GM23248 (cell line): ENCODE measurements at regions not wholly inside any gene's neighbourhood (a gene's known extent, or its start where the extent isn't known, plus 50 kb on each side); places are given as distances from the start of the nearest gene placed in this dataset.

Experiments used
- DNase-seq: peaks from one replicate; pipeline ENCODE4 v3.0.0-alpha.2; 2015
- H2AFZ ChIP-seq: fragments of 200-600 bp; sonication (generic); 2 replicates; pipeline ENCODE4 v1.6.1; 2016; ENCODE audit warnings: antibody characterized with exemption
- H3F3A ChIP-seq: fragments of 200-600 bp; sonication (generic); 2 replicates; pipeline ENCODE4 v1.6.1; 2016; ENCODE audit warnings: mild to moderate bottlenecking, antibody characterized with exemption, mixed run types; ENCODE audit not compliant: insufficient read depth
- H3K27ac ChIP-seq: fragments of 200-600 bp; sonication (generic); 2 replicates; pipeline ENCODE4 v1.5.1; 2016; ENCODE audit warnings: mild to moderate bottlenecking
- H3K27me3 ChIP-seq: fragments of 200-600 bp; sonication (generic); replicated peaks from 2 replicates; pipeline ENCODE4 v1.6.1; 2016; ENCODE audit warnings: mild to moderate bottlenecking; ENCODE audit not compliant: insufficient read depth
- H3K36me3 ChIP-seq: fragments of 200-600 bp; sonication (generic); 2 replicates; pipeline ENCODE4 v1.6.1; 2016; ENCODE audit warnings: low read depth, mild to moderate bottlenecking
- H3K4me1 ChIP-seq: fragments of 200-600 bp; sonication (generic); 2 replicates; pipeline ENCODE4 v1.6.1; 2016; ENCODE audit warnings: mild to moderate bottlenecking; ENCODE audit not compliant: insufficient read depth
- H3K4me2 ChIP-seq: fragments of 200-600 bp; sonication (generic); one replicate; pipeline ENCODE4 v1.6.1; 2016; ENCODE audit warnings: mild to moderate bottlenecking; ENCODE audit not compliant: unreplicated experiment
- H3K4me3 ChIP-seq: fragments of 200-600 bp; sonication (generic); 2 replicates; pipeline ENCODE4 v1.5.1; 2016; ENCODE audit warnings: mild to moderate bottlenecking
- H3K79me2 ChIP-seq: fragments of 200-600 bp; sonication (generic); 2 replicates; pipeline ENCODE4 v1.6.1; 2016; ENCODE audit warnings: mild to moderate bottlenecking; ENCODE audit not compliant: insufficient read depth
- H3K9ac ChIP-seq: fragments of 200-600 bp; sonication (generic); 2 replicates; pipeline ENCODE4 v1.6.1; 2016; ENCODE audit warnings: mild to moderate bottlenecking
- H3K9me2 ChIP-seq: fragments of 200-600 bp; sonication (generic); 2 replicates; pipeline ENCODE4 v1.6.1; 2016; ENCODE audit warnings: mixed run types, mild to moderate bottlenecking, moderate library complexity; ENCODE audit not compliant: insufficient read depth
- H3K9me3 ChIP-seq: fragments of 200-600 bp; sonication (generic); one replicate; pipeline ENCODE4 v1.6.1; 2017; ENCODE audit warnings: low read depth
- H4K20me1 ChIP-seq: fragments of 200-600 bp; sonication (generic); 2 replicates; pipeline ENCODE4 v1.6.0; 2016; ENCODE audit not compliant: insufficient read depth
- EZH2 ChIP-seq: fragments of 200-600 bp; sonication (generic); IDR thresholded peaks from 2 replicates; pipeline ENCODE4 v1.6.1; 2018; ENCODE audit warnings: antibody characterized with exemption, mild to moderate bottlenecking; ENCODE audit not compliant: insufficient read depth, poor library complexity, severe bottlenecking
- EZH2phosphoT487 ChIP-seq: fragments of 200-600 bp; sonication (generic); IDR thresholded peaks from 2 replicates; pipeline ENCODE4 v1.6.1; 2018; ENCODE audit warnings: antibody characterized with exemption, moderate library complexity, mild to moderate bottlenecking, low read depth; ENCODE audit not compliant: insufficient read depth
- WGBS, 2 experiments: methylation state at CpG; one replicate each; pipeline ENCODE4 v1.1.6; 2015 to 2017; ENCODE audit warnings: low lambda C conversion rate in 2 of 2, low coverage in 1 of 2; ENCODE audit errors: missing lambda C conversion rate in 2 of 2; 5-methylcytosine and 5-hydroxymethylcytosine counted together
- in situ Hi-C: fragments of 300-500 bp; cut with MboI; formaldehyde crosslinking; loops from 2 replicates; pipeline ENCODE4 v1.15.0; 2020

- Histone ChIP-seq H2AFZ (no peak overlapping the region), H3K9ac (no peak overlapping the region), H3K4me3 (no peak overlapping the region), H3K9me2 (no peaks in the 10 kb centered on the region), H3F3A (no peaks in the 10 kb centered on the region), H3K36me3 (no peaks in the 10 kb centered on the region), H3K4me1 (no peaks in the 10 kb centered on the region), H3K4me2 (no peak overlapping the region), H3K27ac (no peak overlapping the region), H3K79me2 (no peaks in the 10 kb centered on the region), H3K27me3 (peaks cover 8% of the 10 kb centered on the region; the same call in 1 of the 2 replicates), H4K20me1 (no peaks in the 10 kb centered on the region), H3K9me3 (no peaks in the 10 kb centered on the region)
- no peak for DNase-seq
- TF ChIP-seq EZH2 (no peak), EZH2phosphoT487 (no peak)
- 22 to 32% methylated on average over 2 of the region's 2 CpGs for WGBS, 2 experiments
- in situ Hi-C loops = no loop called here
Observed at GRCh38 chr2:176969642-176970359, 242.8 kb upstream of the HNRNPA3 start.

GRCh38 chr2:176976736-176977685 is 235.6 kb upstream of the HNRNPA3 start:
- H3K9me2 ChIP-seq = no peaks in the 10 kb centered on the region
- no peak overlapping the region for H3K4me3 ChIP-seq
- no peak overlapping the region for H3K27ac ChIP-seq
- 3% methylated on average over 9 of the region's 9 CpGs for WGBS, 2 experiments
- peaks cover 38% of the 10 kb centered on the region for H3K27me3 ChIP-seq
- H4K20me1 ChIP-seq = no peaks in the 10 kb centered on the region
- no peaks in the 10 kb centered on the region for H3K4me1 ChIP-seq
- H2AFZ ChIP-seq = no peak overlapping the region
- no peak overlapping the region for H3K4me2 ChIP-seq
- no peak overlapping the region for H3K9ac ChIP-seq
- no peaks in the 10 kb centered on the region for H3K36me3 ChIP-seq
- no peaks in the 10 kb centered on the region for H3K9me3 ChIP-seq
- no peaks in the 10 kb centered on the region for H3F3A ChIP-seq
- no peak for DNase-seq
- in situ Hi-C loops = no loop called here
- TF ChIP-seq EZH2 (no peak), EZH2phosphoT487 (no peak)
- H3K79me2 ChIP-seq = no peaks in the 10 kb centered on the region

GRCh38 chr2:176978921-176979320 is 233.7 kb upstream of the HNRNPA3 start:
- peaks cover 38% of the 10 kb centered on the region for H3K27me3 ChIP-seq
- H3K36me3 ChIP-seq = no peaks in the 10 kb centered on the region
- H2AFZ ChIP-seq = no peak overlapping the region
- H3K9ac ChIP-seq = no peak overlapping the region
- H4K20me1 ChIP-seq = no peaks in the 10 kb centered on the region
- H3K4me1 ChIP-seq = no peaks in the 10 kb centered on the region
- TF ChIP-seq EZH2 (no peak), EZH2phosphoT487 (no peak)
- 79 to 85% methylated on average over 2 of the region's 2 CpGs for WGBS, 2 experiments
- no peaks in the 10 kb centered on the region for H3K9me3 ChIP-seq
- in situ Hi-C loops = no loop called here
- peak; percentile 6 for DNase-seq
- H3K79me2 ChIP-seq = no peaks in the 10 kb centered on the region
- no peak overlapping the region for H3K4me2 ChIP-seq
- no peak overlapping the region for H3K27ac ChIP-seq
- no peaks in the 10 kb centered on the region for H3K9me2 ChIP-seq
- no peaks in the 10 kb centered on the region for H3F3A ChIP-seq
- no peak overlapping the region for H3K4me3 ChIP-seq

GRCh38 chr2:176979981-176980710 is 232.4 kb upstream of the HNRNPA3 start:
- no peak for DNase-seq
- no peak for TF ChIP-seq EZH2phosphoT487
- TF ChIP-seq EZH2 = no peak
- H3K36me3 ChIP-seq = no peaks in the 10 kb centered on the region
- H3F3A ChIP-seq = no peaks in the 10 kb centered on the region
- no peak overlapping the region for H2AFZ ChIP-seq
- in situ Hi-C loops = no loop called here
- H3K4me3 ChIP-seq = no peak overlapping the region
- no peaks in the 10 kb centered on the region for H3K9me2 ChIP-seq
- no peaks in the 10 kb centered on the region for H3K79me2 ChIP-seq
- peaks cover 31% of the 10 kb centered on the region for H3K27me3 ChIP-seq
- H3K4me1 ChIP-seq = no peaks in the 10 kb centered on the region
- no peak overlapping the region for H3K4me2 ChIP-seq
- 31 to 33% methylated on average over 2 of the region's 2 CpGs for WGBS, 2 experiments
- H3K27ac ChIP-seq = no peak overlapping the region
- H3K9ac ChIP-seq = no peak overlapping the region
- no peaks in the 10 kb centered on the region for H3K9me3 ChIP-seq
- no peaks in the 10 kb centered on the region for H4K20me1 ChIP-seq
